ENCODE measurements at regions not wholly inside any gene's neighbourhood (a gene's known extent, or its start where the extent isn't known, plus 50 kb on each side); places are given as distances from the start of the nearest gene placed in this dataset.

DNA sequence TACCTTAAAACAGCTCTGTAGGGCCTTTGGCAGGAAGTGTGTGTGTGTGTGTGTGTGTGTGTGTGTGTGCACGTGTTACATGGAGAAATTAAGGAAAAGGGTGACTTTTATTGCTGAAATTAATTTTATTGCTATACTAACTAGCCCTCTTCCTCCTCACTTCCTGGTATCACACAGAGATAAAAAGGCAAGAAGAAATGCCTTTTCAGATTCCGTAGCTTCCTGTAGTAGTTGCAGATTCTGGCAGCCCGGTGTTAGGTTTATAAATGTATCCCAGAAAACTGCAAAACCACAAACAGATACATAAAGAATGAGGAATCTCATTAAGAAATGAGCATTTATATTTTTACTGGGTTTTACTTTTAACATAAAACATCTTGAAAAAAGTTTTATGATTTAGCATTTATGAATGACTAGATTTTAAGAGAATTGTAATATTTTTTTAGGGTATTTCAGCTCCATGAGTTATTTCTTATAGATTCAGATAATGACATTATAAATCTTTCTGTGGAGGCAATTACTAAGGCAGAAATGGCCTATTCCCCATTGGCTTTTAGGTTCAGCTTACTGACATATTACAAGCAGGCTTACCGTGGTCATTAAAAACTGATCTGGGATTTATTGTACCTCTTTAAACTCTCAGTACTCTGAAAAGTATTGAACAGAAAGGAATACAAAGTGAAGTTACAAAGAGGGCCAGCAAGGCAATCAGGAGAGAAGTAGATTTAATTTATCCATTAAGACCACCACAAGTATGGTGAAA, 249.1 kb upstream of the TSHZ2 start:
- no peak for TF ChIP-seq EZH2 (IDR thresholded peaks at IDR 0.05; ENCODE audit: borderline replicate concordance, low read depth, low read length, severe bottlenecking)
- TF ChIP-seq, protein P1, sequence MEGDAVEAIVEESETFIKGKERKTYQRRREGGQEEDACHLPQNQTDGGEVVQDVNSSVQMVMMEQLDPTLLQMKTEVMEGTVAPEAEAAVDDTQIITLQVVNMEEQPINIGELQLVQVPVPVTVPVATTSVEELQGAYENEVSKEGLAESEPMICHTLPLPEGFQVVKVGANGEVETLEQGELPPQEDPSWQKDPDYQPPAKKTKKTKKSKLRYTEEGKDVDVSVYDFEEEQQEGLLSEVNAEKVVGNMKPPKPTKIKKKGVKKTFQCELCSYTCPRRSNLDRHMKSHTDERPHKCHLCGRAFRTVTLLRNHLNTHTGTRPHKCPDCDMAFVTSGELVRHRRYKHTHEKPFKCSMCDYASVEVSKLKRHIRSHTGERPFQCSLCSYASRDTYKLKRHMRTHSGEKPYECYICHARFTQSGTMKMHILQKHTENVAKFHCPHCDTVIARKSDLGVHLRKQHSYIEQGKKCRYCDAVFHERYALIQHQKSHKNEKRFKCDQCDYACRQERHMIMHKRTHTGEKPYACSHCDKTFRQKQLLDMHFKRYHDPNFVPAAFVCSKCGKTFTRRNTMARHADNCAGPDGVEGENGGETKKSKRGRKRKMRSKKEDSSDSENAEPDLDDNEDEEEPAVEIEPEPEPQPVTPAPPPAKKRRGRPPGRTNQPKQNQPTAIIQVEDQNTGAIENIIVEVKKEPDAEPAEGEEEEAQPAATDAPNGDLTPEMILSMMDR (IDR thresholded peaks at IDR 0.05; ENCODE audit: borderline replicate concordance, extremely low read depth, low read length, poor library complexity, severe bottlenecking): no peak
